Mesothelial cell of epicardium (in vitro differentiated cells): ENCODE measurements at regions not wholly inside any gene's neighbourhood (a gene's known extent, or its start where the extent isn't known, plus 50 kb on each side); places are given as distances from the start of the nearest gene placed in this dataset.
"Not testable (repeated sequence)": the region's sequence is repeated elsewhere in the genome, so short reads cannot be mapped to it uniquely, and the experiment has no call there.

Experiments
- DNase-seq, 2 experiments: peaks; one replicate each; pipeline ENCODE4 v3.0.0; 2021; ENCODE audit warnings: low spot score in 2 of 2; ENCODE audit not compliant: unreplicated experiment in 2 of 2
- H3K27ac Mint-ChIP-seq: 2 replicates; pipeline ENCODE4 v1.8.0; 2021; ENCODE audit warnings: mixed read lengths
- H3K27me3 Mint-ChIP-seq: 2 replicates; pipeline ENCODE4 v1.8.0; 2021; ENCODE audit warnings: low read depth, mixed read lengths
- H3K36me3 Mint-ChIP-seq: 2 replicates; pipeline ENCODE4 v1.8.0; 2021; ENCODE audit warnings: mixed read lengths
- H3K4me1 Mint-ChIP-seq: 2 replicates; pipeline ENCODE4 v1.8.0; 2021; ENCODE audit warnings: mixed read lengths
- H3K4me3 Mint-ChIP-seq: 2 replicates; pipeline ENCODE4 v1.8.0; 2021; ENCODE audit warnings: mild to moderate bottlenecking, moderate library complexity, mixed read lengths
- H3K9me3 Mint-ChIP-seq: 2 replicates; pipeline ENCODE4 v1.8.0; 2021; ENCODE audit warnings: mixed read lengths
- CTCF ChIP-seq: fragments of 200-600 bp; sonication (generic); IDR thresholded peaks from one replicate; pipeline ENCODE4 v1.5.0; 2021; ENCODE audit warnings: antibody characterized with exemption; ENCODE audit not compliant: unreplicated experiment

- Mint-ChIP-seq H3K4me3 (no peak overlapping the region), H3K9me3 (peaks cover 4% of the 10 kb centered on the region), H3K4me1 (peaks cover 4% of the 10 kb centered on the region), H3K36me3 (peaks cover 4% of the 10 kb centered on the region), H3K27me3 (no peaks in the 10 kb centered on the region), H3K27ac (no peak overlapping the region)
- TF ChIP-seq CTCF = no peak
- DNase-seq = no peak
These were observed 66.2 kb upstream of the BEND6 start for GRCh38 chr6:56888687-56889086.

GRCh38 chr6:56887086-56887485, 67.8 kb upstream of the BEND6 start:
- no peak overlapping the region for H3K4me3 Mint-ChIP-seq
- H3K36me3 Mint-ChIP-seq = no peaks in the 10 kb centered on the region
- H3K4me1 Mint-ChIP-seq = peaks cover 4% of the 10 kb centered on the region
- TF ChIP-seq CTCF = no peak
- no peaks in the 10 kb centered on the region for H3K27me3 Mint-ChIP-seq
- H3K9me3 Mint-ChIP-seq = no peaks in the 10 kb centered on the region
- H3K27ac Mint-ChIP-seq = no peak overlapping the region
- DNase-seq = no peak

GRCh38 chr6:56877922-56878321, 77.0 kb upstream of the BEND6 start:
- Mint-ChIP-seq H3K36me3 (peaks cover 3% of the 10 kb centered on the region), H3K27me3 (no peaks in the 10 kb centered on the region), H3K4me3 (no peak overlapping the region), H3K9me3 (peaks cover 5% of the 10 kb centered on the region), H3K27ac (no peak overlapping the region), H3K4me1 (no peaks in the 10 kb centered on the region)
- no peak for TF ChIP-seq CTCF
- no peak for DNase-seq

GRCh38 chr6:56875961-56876360, 78.9 kb upstream of the BEND6 start:
- peaks cover 5% of the 10 kb centered on the region for H3K9me3 Mint-ChIP-seq

GRCh38 chr6:56875523-56875922, 79.4 kb upstream of the BEND6 start:
- Mint-ChIP-seq H3K4me1 (no peaks in the 10 kb centered on the region), H3K36me3 (peaks cover 3% of the 10 kb centered on the region), H3K4me3 (no peak overlapping the region), H3K27me3 (no peaks in the 10 kb centered on the region), H3K9me3 (peaks cover 5% of the 10 kb centered on the region), H3K27ac (no peak overlapping the region)
- DNase-seq = no peak
- no peak for TF ChIP-seq CTCF

More at GRCh38 chr6:56875961-56876360, 78.9 kb upstream of the BEND6 start:
- Mint-ChIP-seq H3K27ac (no peak overlapping the region), H3K27me3 (no peaks in the 10 kb centered on the region), H3K4me1 (no peaks in the 10 kb centered on the region), H3K36me3 (peaks cover 3% of the 10 kb centered on the region), H3K4me3 (no peak overlapping the region)
- no peak for TF ChIP-seq CTCF
- no peak for DNase-seq

- no peaks in the 10 kb centered on the region for H3K27me3 Mint-ChIP-seq
- no peak for TF ChIP-seq CTCF
These were observed 80.6 kb upstream of the BEND6 start for GRCh38 chr6:56874328-56874727.

DNA sequence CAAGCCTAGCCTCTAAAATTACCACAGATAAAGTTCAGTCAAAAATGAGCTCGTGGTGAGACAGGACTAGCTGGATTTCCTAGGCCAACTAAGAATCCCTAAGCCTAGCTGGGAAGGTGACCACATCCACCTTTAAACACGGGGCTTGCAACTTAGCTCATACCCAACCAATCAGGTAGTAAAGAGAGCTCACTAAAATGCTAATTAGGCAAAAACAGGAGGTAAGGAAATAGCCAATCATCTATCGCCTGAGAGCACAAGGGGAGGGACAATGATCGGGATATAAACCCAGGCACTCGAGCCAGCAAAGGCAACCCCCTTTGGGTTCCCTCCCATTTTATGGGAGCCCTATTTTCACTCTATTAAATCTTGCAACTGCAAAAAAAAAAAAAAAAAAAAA, 84.9 kb upstream of the BEND6 start:
- not testable (repeated sequence) for H3K27ac Mint-ChIP-seq, H3K9me3 Mint-ChIP-seq, H3K4me1 Mint-ChIP-seq, H3K4me3 Mint-ChIP-seq, H3K27me3 Mint-ChIP-seq, H3K36me3 Mint-ChIP-seq, DNase-seq

More at GRCh38 chr6:56874328-56874727, 80.6 kb upstream of the BEND6 start:
- H3K4me1 Mint-ChIP-seq = no peaks in the 10 kb centered on the region
- H3K9me3 Mint-ChIP-seq = peaks cover 5% of the 10 kb centered on the region
- H3K4me3 Mint-ChIP-seq = no peak overlapping the region
- H3K27ac Mint-ChIP-seq = no peak overlapping the region
- peaks cover 3% of the 10 kb centered on the region for H3K36me3 Mint-ChIP-seq
- DNase-seq = no peak
